ENCODE measurements at regions not wholly inside any gene's neighbourhood (a gene's known extent, or its start where the extent isn't known, plus 50 kb on each side); places are given as distances from the start of the nearest gene placed in this dataset.

DNA sequence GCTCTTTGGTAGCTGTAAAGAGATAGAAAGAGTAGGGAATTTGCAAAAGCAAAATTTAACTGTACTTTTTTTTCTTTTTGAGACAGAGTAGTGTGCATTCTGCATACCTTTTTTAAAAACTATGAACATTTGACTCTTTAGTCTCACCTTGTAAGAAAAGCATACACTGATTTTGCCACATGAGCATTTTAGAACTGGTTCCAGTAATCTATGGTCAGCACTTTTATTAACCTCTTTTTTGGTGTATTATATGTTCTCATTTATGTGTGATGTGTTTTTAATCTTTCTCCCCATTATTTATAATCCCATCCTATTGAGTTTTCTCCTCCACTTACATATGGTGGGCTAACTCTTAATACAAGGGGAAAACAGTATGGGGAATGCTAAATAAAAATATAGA is 1111.4 kb downstream of the FLRT2 start:
- Histone ChIP-seq H3F3A (ENCODE audit: insufficient read depth, low read depth) (no peaks in the 10 kb centered on the region), H3K9me2 (ENCODE audit: insufficient read depth) (no peaks in the 10 kb centered on the region), H3K27me3 (ENCODE audit: insufficient read depth, low read depth) (no peaks in the 10 kb centered on the region), H4K20me1 (ENCODE audit: insufficient read depth) (no peaks in the 10 kb centered on the region), H3K4me1 (replicated peaks; ENCODE audit: insufficient read depth) (no peaks in the 10 kb centered on the region), H3K36me3 (ENCODE audit: low read depth) (no peaks in the 10 kb centered on the region), H3K79me2 (ENCODE audit: low read depth) (no peaks in the 10 kb centered on the region), H2AFZ (no peak overlapping the region), H3K9me3 (ENCODE audit: insufficient read depth, low read depth) (no peaks in the 10 kb centered on the region), H3K4me2 (no peak overlapping the region), H3K27ac (no peak overlapping the region), H3K4me3 (no peak overlapping the region)
- POLR2A ChIA-PET (ENCODE audit: unreplicated experiment): no interaction called here
- CTCF ChIA-PET: no interaction called here
- no peak for DNase-seq
- intact Hi-C loops (cut with micrococcal nuclease; ENCODE audit: unreplicated experiment): no loop called here
- no peak for TF ChIP-seq EZH2 (IDR thresholded peaks at IDR 0.05; ENCODE audit: low read depth)
- TF ChIP-seq, protein P1, sequence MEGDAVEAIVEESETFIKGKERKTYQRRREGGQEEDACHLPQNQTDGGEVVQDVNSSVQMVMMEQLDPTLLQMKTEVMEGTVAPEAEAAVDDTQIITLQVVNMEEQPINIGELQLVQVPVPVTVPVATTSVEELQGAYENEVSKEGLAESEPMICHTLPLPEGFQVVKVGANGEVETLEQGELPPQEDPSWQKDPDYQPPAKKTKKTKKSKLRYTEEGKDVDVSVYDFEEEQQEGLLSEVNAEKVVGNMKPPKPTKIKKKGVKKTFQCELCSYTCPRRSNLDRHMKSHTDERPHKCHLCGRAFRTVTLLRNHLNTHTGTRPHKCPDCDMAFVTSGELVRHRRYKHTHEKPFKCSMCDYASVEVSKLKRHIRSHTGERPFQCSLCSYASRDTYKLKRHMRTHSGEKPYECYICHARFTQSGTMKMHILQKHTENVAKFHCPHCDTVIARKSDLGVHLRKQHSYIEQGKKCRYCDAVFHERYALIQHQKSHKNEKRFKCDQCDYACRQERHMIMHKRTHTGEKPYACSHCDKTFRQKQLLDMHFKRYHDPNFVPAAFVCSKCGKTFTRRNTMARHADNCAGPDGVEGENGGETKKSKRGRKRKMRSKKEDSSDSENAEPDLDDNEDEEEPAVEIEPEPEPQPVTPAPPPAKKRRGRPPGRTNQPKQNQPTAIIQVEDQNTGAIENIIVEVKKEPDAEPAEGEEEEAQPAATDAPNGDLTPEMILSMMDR (conservative IDR thresholded peaks at IDR 0.05): no peak
- BruUV-seq (replicated peaks): no TSS peak

DNA sequence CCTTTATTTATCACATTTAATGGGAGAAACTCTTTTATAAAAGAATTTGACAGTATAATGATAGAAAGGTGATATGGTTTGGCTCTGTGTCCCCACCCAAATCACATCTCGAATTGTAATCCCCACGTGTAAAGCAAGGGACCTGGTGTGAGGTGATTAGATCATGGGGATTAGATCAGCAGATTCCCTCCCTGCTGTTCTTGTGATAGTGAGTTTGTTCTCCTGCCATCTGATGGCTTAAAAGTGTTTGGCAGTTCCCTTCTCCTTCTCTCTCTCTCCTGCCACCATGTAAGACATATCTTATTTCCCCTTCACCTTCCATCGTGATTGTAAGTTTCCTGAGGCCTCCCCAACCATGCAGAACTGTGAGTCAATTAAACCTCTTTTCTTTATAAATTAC is 1110.3 kb downstream of the FLRT2 start:
- Histone ChIP-seq H3K4me3 (no peak overlapping the region), H3K27me3 (ENCODE audit: insufficient read depth, low read depth) (no peaks in the 10 kb centered on the region), H3K27ac (no peak overlapping the region), H3K79me2 (ENCODE audit: low read depth) (no peaks in the 10 kb centered on the region), H3K36me3 (ENCODE audit: low read depth) (no peaks in the 10 kb centered on the region), H2AFZ (no peak overlapping the region), H4K20me1 (ENCODE audit: insufficient read depth) (no peaks in the 10 kb centered on the region), H3K9me2 (ENCODE audit: insufficient read depth) (no peaks in the 10 kb centered on the region), H3F3A (ENCODE audit: insufficient read depth, low read depth) (no peaks in the 10 kb centered on the region), H3K4me1 (replicated peaks; ENCODE audit: insufficient read depth) (no peaks in the 10 kb centered on the region), H3K9me3 (ENCODE audit: insufficient read depth, low read depth) (no peaks in the 10 kb centered on the region), H3K4me2 (no peak overlapping the region)
- ChIA-PET POLR2A (ENCODE audit: unreplicated experiment) (no interaction called here), CTCF (no interaction called here)
- intact Hi-C loops (cut with micrococcal nuclease; ENCODE audit: unreplicated experiment): no loop called here
- DNase-seq: no peak
- no peak for TF ChIP-seq EZH2 (IDR thresholded peaks at IDR 0.05; ENCODE audit: low read depth)
- TF ChIP-seq, protein P1 (conservative IDR thresholded peaks at IDR 0.05): no peak
- BruUV-seq (replicated peaks): no TSS peak

DNA sequence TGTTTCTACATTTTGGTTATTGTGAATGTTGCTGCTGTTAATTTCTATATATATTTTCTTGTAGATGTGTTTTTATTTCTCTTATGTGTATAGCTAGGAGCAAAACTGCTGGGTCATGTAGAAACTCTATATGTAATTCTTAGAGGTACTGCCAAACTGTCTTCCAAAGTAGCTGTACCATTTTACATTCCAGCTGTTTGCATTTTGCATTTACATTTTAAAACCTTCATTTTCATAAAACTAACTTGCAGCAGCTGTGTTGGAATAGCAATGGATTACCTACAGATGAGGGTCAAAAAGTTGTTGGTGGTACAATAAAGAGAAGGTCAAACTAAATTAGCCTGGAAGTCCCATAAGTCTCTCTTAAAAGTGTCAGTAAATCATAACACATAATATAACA is 1109.7 kb downstream of the FLRT2 start:
- Histone ChIP-seq H2AFZ (no peak overlapping the region), H3K9me2 (ENCODE audit: insufficient read depth) (no peaks in the 10 kb centered on the region), H4K20me1 (ENCODE audit: insufficient read depth) (no peaks in the 10 kb centered on the region), H3K79me2 (ENCODE audit: low read depth) (no peaks in the 10 kb centered on the region), H3K27ac (no peak overlapping the region), H3K4me1 (replicated peaks; ENCODE audit: insufficient read depth) (no peaks in the 10 kb centered on the region), H3F3A (ENCODE audit: insufficient read depth, low read depth) (no peaks in the 10 kb centered on the region), H3K9me3 (ENCODE audit: insufficient read depth, low read depth) (no peaks in the 10 kb centered on the region), H3K27me3 (ENCODE audit: insufficient read depth, low read depth) (no peaks in the 10 kb centered on the region), H3K4me3 (no peak overlapping the region), H3K4me2 (no peak overlapping the region), H3K36me3 (ENCODE audit: low read depth) (no peaks in the 10 kb centered on the region)
- BruUV-seq (replicated peaks): no TSS peak
- intact Hi-C loops (cut with micrococcal nuclease; ENCODE audit: unreplicated experiment): no loop called here
- ChIA-PET POLR2A (ENCODE audit: unreplicated experiment) (no interaction called here), CTCF (no interaction called here)
- no peak for TF ChIP-seq EZH2 (IDR thresholded peaks at IDR 0.05; ENCODE audit: low read depth)
- TF ChIP-seq, protein P1 (conservative IDR thresholded peaks at IDR 0.05): no peak
- no peak for DNase-seq

All from PC-9 (cell line).